ENCODE measurements at regions not wholly inside any gene's neighbourhood (a gene's known extent, or its start where the extent isn't known, plus 50 kb on each side); places are given as distances from the start of the nearest gene placed in this dataset.

DNA sequence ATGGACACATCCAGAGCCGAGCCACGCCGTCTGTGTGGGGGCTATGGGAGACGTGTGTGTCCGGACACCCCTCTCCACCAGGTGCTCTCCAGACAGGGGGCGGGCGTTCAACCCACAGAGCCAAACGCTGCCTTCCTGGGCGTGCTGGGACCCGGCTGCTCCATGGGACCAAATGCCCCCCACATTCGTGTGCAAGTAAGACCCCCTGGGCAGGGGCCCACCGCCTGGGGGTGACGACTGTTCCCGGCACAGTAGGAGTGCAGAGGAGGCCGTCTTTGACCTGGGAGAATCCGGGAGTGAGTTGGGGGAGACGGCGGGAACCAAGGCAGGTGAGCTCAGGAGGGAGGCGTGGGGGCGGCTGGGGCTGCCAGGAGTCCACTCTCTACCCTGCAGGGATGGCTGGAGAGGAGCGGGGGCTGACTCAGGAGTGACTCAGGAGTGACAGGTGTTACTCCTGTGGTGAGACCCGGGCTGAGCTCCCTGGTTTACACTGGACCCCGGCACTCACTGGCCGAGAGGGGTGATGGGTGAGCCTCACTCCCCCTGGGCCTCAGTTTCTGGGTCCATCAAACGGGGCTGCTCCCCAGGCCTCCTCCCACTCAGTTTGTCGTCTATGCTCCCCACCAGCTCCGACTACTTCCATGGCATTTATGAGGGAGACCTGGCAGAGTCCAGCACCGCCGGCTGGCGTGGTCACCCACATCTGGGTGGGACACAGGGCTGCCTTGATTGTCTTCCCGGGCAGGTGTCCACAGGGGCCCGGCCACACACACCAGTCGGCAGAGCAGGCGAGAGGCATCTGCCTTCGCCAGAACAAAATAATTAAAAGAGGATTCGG is 95.0 kb downstream of the MICALL2 start:
- DNase-seq = no peak
- Histone ChIP-seq H3K4me3 (no peak overlapping the region), H3K27ac (no peak overlapping the region), H3K9me3 (peaks cover 0 to 6% of the 10 kb centered on the region in 2 donors), H3K36me3 (no peaks in the 10 kb centered on the region), H3K4me1 (peaks cover 0 to 6% (median 3%) of the 10 kb centered on the region in 4 donors), H3K27me3 (peaks cover 42% of the 10 kb centered on the region)
- intact Hi-C loops (cut with DNase I; ENCODE audit: low total_unique reads) = no loop called here
- 82% methylated on average over 31 of the region's 36 CpGs; no CpG with 5 or more reads in 1 of the 2 donors for WGBS, 2 donors (ENCODE audit: low coverage in 1 of 2)
- TF ChIP-seq POLR2A (IDR thresholded peaks at IDR 0.05) = no peak
- TF ChIP-seq, protein P1, sequence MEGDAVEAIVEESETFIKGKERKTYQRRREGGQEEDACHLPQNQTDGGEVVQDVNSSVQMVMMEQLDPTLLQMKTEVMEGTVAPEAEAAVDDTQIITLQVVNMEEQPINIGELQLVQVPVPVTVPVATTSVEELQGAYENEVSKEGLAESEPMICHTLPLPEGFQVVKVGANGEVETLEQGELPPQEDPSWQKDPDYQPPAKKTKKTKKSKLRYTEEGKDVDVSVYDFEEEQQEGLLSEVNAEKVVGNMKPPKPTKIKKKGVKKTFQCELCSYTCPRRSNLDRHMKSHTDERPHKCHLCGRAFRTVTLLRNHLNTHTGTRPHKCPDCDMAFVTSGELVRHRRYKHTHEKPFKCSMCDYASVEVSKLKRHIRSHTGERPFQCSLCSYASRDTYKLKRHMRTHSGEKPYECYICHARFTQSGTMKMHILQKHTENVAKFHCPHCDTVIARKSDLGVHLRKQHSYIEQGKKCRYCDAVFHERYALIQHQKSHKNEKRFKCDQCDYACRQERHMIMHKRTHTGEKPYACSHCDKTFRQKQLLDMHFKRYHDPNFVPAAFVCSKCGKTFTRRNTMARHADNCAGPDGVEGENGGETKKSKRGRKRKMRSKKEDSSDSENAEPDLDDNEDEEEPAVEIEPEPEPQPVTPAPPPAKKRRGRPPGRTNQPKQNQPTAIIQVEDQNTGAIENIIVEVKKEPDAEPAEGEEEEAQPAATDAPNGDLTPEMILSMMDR (IDR thresholded peaks at IDR 0.05) = no peak
- no peak for TF ChIP-seq EP300 (IDR thresholded peaks at IDR 0.05; ENCODE audit: low read depth)
- in situ Hi-C loops (cut with MboI; ENCODE audit: low pct_ligation_motif_present in 1 of 4, low pct_unique_long_range_greater_than_20kb in 1 of 4, low sequenced_read_pairs in 3 of 4) = no loop called here

- 88% methylated on average over 11 of the region's 13 CpGs; no CpG with 5 or more reads in 1 of the 2 donors for WGBS, 2 donors (ENCODE audit: low coverage in 1 of 2)
- in situ Hi-C loops (cut with MboI; ENCODE audit: low pct_ligation_motif_present in 1 of 4, low pct_unique_long_range_greater_than_20kb in 1 of 4, low sequenced_read_pairs in 3 of 4) (no loop called here), intact Hi-C loops (cut with DNase I; ENCODE audit: low total_unique reads) (no loop called here)
- Histone ChIP-seq H3K27me3 (peaks cover 50% of the 10 kb centered on the region), H3K27ac (no peak overlapping the region), H3K9me3 (peaks cover 0 to 6% of the 10 kb centered on the region in 2 donors), H3K4me1 (peaks cover 0 to 6% (median 3%) of the 10 kb centered on the region in 4 donors), H3K4me3 (no peak overlapping the region), H3K36me3 (no peaks in the 10 kb centered on the region)
- no peak for DNase-seq
- TF ChIP-seq EP300 (IDR thresholded peaks at IDR 0.05; ENCODE audit: low read depth) (no peak), POLR2A (IDR thresholded peaks at IDR 0.05) (no peak), POLR2AphosphoS5 (IDR thresholded peaks at IDR 0.05) (no peak)
- TF ChIP-seq, protein P1 (IDR thresholded peaks at IDR 0.05) = no peak
These were observed 94.2 kb downstream of the MICALL2 start for GRCh38 chr7:1364906-1365570.

DNA sequence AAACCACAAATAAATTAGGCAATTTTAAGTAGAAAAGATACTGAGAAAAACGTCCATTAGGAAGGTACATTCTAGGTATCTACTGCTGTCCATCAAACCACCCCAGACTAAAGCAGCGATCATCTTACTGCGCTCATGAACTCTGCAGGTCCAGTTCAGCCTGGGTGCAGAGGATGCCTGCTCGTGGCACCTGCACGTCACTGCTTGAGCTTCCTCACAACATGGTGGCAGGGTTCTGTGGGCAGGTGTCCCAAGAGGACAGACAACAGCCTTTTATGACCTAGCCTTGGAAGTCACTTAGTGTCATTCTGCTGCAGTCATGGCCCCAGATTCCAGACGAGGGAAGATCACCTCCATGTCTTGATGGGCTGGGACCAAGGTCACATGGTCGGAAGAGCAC is 93.4 kb downstream of the MICALL2 start:
- 85 to 100% methylated on average over 2 to 7 of the region's 7 CpGs for whole genome bisulfite sequencing, 2 donors (ENCODE audit: low coverage in 1 of 2)
- H3K27me3 ChIP-seq = peaks cover 58% of the 10 kb centered on the region
- in situ Hi-C loops (cut with MboI; ENCODE audit: low pct_ligation_motif_present in 1 of 4, low pct_unique_long_range_greater_than_20kb in 1 of 4, low sequenced_read_pairs in 3 of 4) = no loop called here

More for the DNA sequence above, 93.4 kb downstream of the MICALL2 start:
- TF ChIP-seq, protein P1 (IDR thresholded peaks at IDR 0.05) = no peak
- no peak for TF ChIP-seq EP300 (IDR thresholded peaks at IDR 0.05; ENCODE audit: low read depth)
- no peak for TF ChIP-seq POLR2AphosphoS5 (IDR thresholded peaks at IDR 0.05)
- no peak for TF ChIP-seq POLR2A (IDR thresholded peaks at IDR 0.05)
- Histone ChIP-seq H3K27ac (no peak overlapping the region), H3K9me3 (peaks cover 0 to 6% of the 10 kb centered on the region in 2 donors), H3K4me3 (no peak overlapping the region), H3K4me1 (peaks cover 0 to 6% (median 3%) of the 10 kb centered on the region in 4 donors), H3K36me3 (no peaks in the 10 kb centered on the region)
- intact Hi-C loops (cut with DNase I; ENCODE audit: low total_unique reads) = no loop called here
- DNase-seq = no peak
